Tibial artery (tissue), 4 donors: ENCODE measurements at regions not wholly inside any gene's neighbourhood (a gene's known extent, or its start where the extent isn't known, plus 50 kb on each side); places are given as distances from the start of the nearest gene placed in this dataset.

Source experiments
- DNase-seq, 2 donors: peaks; one replicate each; pipeline ENCODE4 v3.0.0-alpha.2; 2019
- H3K27ac ChIP-seq, 2 donors: fragments of 200-600 bp; sonication (generic) in 1 of 2; 1 replicate in 1 of 2; 2 replicates in 1 of 2; pipeline ENCODE4 v1.5.1; 2018 to 2019; ENCODE audit warnings: mild to moderate bottlenecking in 1 of 2
- H3K27me3 ChIP-seq, 2 donors: fragments of 200-600 bp; sonication (generic) in 1 of 2; one replicate each; pipeline versions ENCODE4 v1.5.1 to v1.6.0; 2016 to 2019
- H3K36me3 ChIP-seq, 3 donors: fragments of 200-600 bp; sonication (generic) in 2 of 3; one replicate each; pipeline ENCODE4 v1.5.1; 2016 to 2019; ENCODE audit warnings: mild to moderate bottlenecking in 2 of 3
- H3K4me1 ChIP-seq, 4 donors: fragments of 200-600 bp; sonication (generic) in 2 of 4; 1 replicate in 3 of 4; 2 replicates in 1 of 4; pipeline ENCODE4 v1.5.1; 2016 to 2019
- H3K4me3 ChIP-seq, 2 donors: fragments of 200-600 bp; sonication (generic) in 1 of 2; 1 replicate in 1 of 2; 2 replicates in 1 of 2; pipeline ENCODE4 v1.5.1; 2018 to 2019; ENCODE audit warnings: mild to moderate bottlenecking in 2 of 2
- H3K9me3 ChIP-seq, 3 donors: fragments of 200-600 bp; sonication (generic) in 1 of 3; one replicate each; pipeline ENCODE4 v1.5.1; 2016 to 2019
- intact Hi-C: fragments of 100-400 bp; cut with DNase I; formaldehyde crosslinking; loops from one replicate; pipeline ENCODE4 v1.15.0; 2023; ENCODE audit warnings: low total_unique reads
- TF ChIP-seq, protein P1 (sequence below), 2 experiments: fragments of 200-600 bp in 1 of 2; fragments of 450-650 bp in 1 of 2; IDR thresholded peaks; one replicate each; pipeline ENCODE4 v1.5.1; 2017 to 2019; ENCODE audit warnings: antibody characterized with exemption in 2 of 2, mild to moderate bottlenecking in 1 of 2, moderate library complexity in 1 of 2

DNA sequence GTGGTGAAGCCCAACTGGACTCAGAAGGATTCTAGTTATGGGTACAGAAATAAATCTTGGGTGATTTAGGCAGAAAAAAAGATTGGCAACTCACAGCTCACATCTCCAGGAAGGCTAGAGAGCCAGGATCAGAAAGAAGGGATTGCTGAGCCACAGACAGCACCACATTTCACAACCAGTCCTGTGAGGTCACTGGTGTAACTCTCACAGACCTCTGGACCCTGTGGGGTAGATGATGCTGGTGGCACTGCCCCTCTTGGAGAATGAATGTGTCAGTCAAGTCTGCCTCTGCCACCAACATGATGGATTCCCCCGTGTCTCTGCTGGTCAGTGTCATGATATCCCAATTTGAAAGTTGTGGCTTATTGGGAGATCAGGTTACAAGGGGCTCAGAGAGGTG is 70.9 kb upstream of the HMCN1 start:
- intact Hi-C loops: no loop called here
- TF ChIP-seq, protein P1, sequence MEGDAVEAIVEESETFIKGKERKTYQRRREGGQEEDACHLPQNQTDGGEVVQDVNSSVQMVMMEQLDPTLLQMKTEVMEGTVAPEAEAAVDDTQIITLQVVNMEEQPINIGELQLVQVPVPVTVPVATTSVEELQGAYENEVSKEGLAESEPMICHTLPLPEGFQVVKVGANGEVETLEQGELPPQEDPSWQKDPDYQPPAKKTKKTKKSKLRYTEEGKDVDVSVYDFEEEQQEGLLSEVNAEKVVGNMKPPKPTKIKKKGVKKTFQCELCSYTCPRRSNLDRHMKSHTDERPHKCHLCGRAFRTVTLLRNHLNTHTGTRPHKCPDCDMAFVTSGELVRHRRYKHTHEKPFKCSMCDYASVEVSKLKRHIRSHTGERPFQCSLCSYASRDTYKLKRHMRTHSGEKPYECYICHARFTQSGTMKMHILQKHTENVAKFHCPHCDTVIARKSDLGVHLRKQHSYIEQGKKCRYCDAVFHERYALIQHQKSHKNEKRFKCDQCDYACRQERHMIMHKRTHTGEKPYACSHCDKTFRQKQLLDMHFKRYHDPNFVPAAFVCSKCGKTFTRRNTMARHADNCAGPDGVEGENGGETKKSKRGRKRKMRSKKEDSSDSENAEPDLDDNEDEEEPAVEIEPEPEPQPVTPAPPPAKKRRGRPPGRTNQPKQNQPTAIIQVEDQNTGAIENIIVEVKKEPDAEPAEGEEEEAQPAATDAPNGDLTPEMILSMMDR (IDR thresholded peaks at IDR 0.05): no peak
- H3K36me3 ChIP-seq: no peaks in the 10 kb centered on the region
- H3K27ac ChIP-seq: no peak overlapping the region
- no peak for DNase-seq
- no peaks in the 10 kb centered on the region for H3K4me1 ChIP-seq
- no peaks in the 10 kb centered on the region for H3K27me3 ChIP-seq
- no peaks in the 10 kb centered on the region for H3K9me3 ChIP-seq
- no peak overlapping the region for H3K4me3 ChIP-seq

DNA sequence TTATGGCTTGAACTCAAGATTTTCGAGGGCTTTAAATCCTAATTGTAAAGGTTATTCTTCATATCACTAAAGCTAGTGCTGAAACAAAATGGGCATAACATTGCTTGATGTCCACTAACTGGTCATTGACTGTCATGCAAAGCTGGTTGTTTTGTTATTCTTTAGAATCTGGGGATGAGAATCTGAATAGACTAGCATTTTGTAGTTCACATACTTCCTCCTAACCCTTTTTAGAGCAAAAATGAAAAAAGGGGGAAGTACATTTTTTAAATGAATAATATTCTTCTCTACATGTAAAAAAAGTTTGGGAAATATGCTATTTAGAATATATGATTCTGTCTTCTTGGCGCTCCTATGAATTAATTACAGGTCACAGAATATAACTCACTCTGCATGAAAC is 72.2 kb upstream of the HMCN1 start:
- Histone ChIP-seq H3K9me3 (no peaks in the 10 kb centered on the region), H3K27me3 (no peaks in the 10 kb centered on the region), H3K4me3 (no peak overlapping the region), H3K27ac (no peak overlapping the region), H3K36me3 (no peaks in the 10 kb centered on the region), H3K4me1 (no peaks in the 10 kb centered on the region)
- intact Hi-C loops: no loop called here
- no peak for DNase-seq
- TF ChIP-seq, protein P1 (IDR thresholded peaks at IDR 0.05): no peak

DNA sequence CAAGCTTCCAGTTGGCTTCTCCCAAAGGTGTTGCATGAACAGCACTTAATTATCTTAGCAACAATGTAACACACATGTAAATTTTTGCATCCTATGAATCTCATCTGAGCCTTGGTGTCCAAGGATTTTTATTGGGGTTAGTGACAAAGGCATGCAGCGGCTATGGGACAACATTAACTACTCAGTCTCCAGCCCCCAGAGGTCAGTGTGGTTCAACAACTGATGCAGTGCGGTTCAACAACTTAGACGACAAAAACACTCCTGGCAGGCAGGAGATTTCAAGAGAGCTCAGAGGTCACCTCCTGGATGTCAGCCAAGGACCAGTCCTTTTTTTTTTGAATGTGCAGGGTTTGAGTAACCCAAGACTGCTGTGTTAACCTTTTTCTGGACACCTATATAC is 77.5 kb upstream of the HMCN1 start:
- intact Hi-C loops: no loop called here
- TF ChIP-seq, protein P1 (IDR thresholded peaks at IDR 0.05): no peak
- Histone ChIP-seq H3K27me3 (no peaks in the 10 kb centered on the region), H3K4me1 (no peaks in the 10 kb centered on the region), H3K27ac (no peak overlapping the region), H3K9me3 (no peaks in the 10 kb centered on the region), H3K4me3 (no peak overlapping the region), H3K36me3 (no peaks in the 10 kb centered on the region)
- DNase-seq: no peak

DNA sequence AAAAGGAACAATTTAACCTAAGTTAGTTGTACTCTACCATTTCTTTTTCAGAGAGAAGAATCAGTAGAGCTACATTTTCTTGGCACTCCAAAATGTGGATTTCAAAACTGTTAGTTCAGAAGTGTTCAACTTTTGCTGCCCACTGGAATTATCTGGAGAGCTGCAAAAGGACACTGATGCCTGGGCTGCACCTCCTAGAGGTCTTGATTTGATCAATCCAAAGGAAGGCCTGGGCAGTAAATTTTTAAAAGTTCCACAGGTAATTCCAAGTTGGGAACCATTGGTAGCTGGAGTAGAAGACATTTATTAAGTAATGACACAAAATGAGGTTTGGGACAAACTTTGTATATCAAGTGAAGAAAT is 79.3 kb upstream of the HMCN1 start:
- no peaks in the 10 kb centered on the region for H3K4me1 ChIP-seq
- DNase-seq: no peak
- TF ChIP-seq, protein P1 (IDR thresholded peaks at IDR 0.05): no peak
- no peaks in the 10 kb centered on the region for H3K9me3 ChIP-seq
- H3K4me3 ChIP-seq: no peak overlapping the region
- intact Hi-C loops: no loop called here
- no peak overlapping the region for H3K27ac ChIP-seq
- H3K36me3 ChIP-seq: no peaks in the 10 kb centered on the region
- no peaks in the 10 kb centered on the region for H3K27me3 ChIP-seq

DNA sequence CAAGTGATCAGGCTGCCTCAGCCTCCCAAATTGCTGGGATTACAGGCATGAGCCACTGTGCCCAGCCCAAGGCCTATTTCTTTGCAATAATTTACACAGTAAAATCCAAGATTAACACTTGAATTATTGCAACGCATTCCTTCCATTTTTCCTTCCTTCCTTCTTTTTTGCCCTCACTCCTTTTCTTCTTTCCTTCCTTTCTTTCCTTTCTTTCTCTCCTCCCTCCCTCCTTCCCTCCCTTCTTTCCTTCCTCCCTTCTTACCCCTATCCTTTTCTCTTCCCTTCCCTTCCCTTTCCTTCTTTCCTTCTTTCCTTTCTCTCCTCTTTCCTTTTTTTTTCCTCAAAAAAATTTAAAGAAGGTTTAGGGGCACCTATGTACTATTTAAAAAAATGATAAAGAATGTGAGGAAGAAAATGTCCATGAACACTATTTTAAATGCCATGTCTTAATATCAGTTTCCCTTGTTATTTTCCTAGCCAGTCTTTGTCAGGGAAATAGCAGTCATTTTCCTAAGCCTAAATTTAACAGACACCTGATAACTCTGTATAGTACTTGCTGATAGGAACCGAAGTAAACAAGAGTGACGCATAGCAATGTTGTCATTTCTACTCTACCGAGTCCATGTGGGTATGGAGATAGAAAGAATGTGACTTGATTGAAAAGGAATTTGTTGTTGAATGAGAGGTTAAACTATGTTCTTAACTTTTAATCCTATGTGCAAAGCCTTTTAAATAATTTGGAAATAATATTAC is 79.8 kb upstream of the HMCN1 start:
- Histone ChIP-seq H3K4me1 (no peaks in the 10 kb centered on the region), H3K4me3 (no peak overlapping the region), H3K36me3 (no peaks in the 10 kb centered on the region), H3K27ac (no peak overlapping the region), H3K9me3 (no peaks in the 10 kb centered on the region), H3K27me3 (no peaks in the 10 kb centered on the region)
- TF ChIP-seq, protein P1 (IDR thresholded peaks at IDR 0.05): no peak
- intact Hi-C loops: no loop called here
- no peak for DNase-seq

DNA sequence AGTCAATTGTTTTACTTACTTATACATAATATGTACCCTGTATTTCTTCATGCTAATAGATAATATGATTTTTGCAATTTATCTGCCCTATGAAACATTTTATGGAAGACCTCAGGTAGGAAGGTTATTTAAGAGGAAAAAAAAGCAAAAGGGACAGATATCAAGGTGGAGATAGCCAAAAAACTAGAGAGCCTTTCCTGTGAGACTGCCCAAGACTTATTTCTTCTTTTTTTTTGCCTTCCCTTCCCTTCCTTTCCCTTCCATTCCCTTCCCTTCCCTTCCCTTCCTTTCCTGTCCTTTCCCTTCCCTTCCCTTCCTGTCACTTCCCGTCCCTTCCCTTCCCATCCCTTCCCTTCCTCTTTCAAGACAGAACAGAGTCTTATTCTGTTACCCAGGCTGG is 80.6 kb upstream of the HMCN1 start:
- no peak for DNase-seq

More for the DNA sequence above, 80.6 kb upstream of the HMCN1 start:
- H3K36me3 ChIP-seq: no peaks in the 10 kb centered on the region
- no peak overlapping the region for H3K27ac ChIP-seq
- no peak overlapping the region for H3K4me3 ChIP-seq
- H3K27me3 ChIP-seq: no peaks in the 10 kb centered on the region
- TF ChIP-seq, protein P1 (IDR thresholded peaks at IDR 0.05): no peak
- H3K9me3 ChIP-seq: no peaks in the 10 kb centered on the region
- intact Hi-C loops: no loop called here
- H3K4me1 ChIP-seq: no peaks in the 10 kb centered on the region
